ENCODE measurements at regions not wholly inside any gene's neighbourhood (a gene's known extent, or its start where the extent isn't known, plus 50 kb on each side); places are given as distances from the start of the nearest gene placed in this dataset.
"Not testable (repeated sequence)": the region's sequence is repeated elsewhere in the genome, so short reads cannot be mapped to it uniquely, and the experiment has no call there.

- in situ Hi-C loops (cut with HindIII; ENCODE audit: low pct_unique_long_range_greater_than_20kb, low sequenced_read_pairs) (no loop called here), intact Hi-C loops (cut with micrococcal nuclease; ENCODE audit: unreplicated experiment) (no loop called here)
- H3K27me3 ChIP-seq (ENCODE audit: control insufficient read depth, insufficient read depth, low read length): no peaks in the 10 kb centered on the region
- DNase-seq (ENCODE audit: low read depth, low spot score) (no peak), ATAC-seq (no peak)
- H3K9me3 ChIP-seq (ENCODE audit: control insufficient read depth, insufficient read depth, low read depth, low read length): no peaks in the 10 kb centered on the region
- H3K36me3 ChIP-seq (ENCODE audit: control insufficient read depth, insufficient read depth, low read length): no peaks in the 10 kb centered on the region
- TF ChIP-seq POLR2AphosphoS5 (IDR thresholded peaks at IDR 0.05; ENCODE audit: low read depth, low read length) (no peak), SIN3A (IDR thresholded peaks at IDR 0.05; ENCODE audit: borderline replicate concordance, insufficient read depth, low read depth, low read length) (no peak)
- CTCF ChIA-PET: no interaction called here
- no TSS peak for BruUV-seq (replicated peaks)
- no peak overlapping the region for H3K4me3 ChIP-seq (ENCODE audit: low read depth in 2 of 2, low read length in 2 of 2)
- POLR2A ChIA-PET: no interaction called here
- H3K27ac ChIP-seq (ENCODE audit: low read length): no peak overlapping the region
- no peaks in the 10 kb centered on the region for H3K4me1 ChIP-seq (ENCODE audit: control insufficient read depth, insufficient read depth, low read length)
These were observed 577.9 kb upstream of the PTPRD start for GRCh38 chr9:11190719-11191118.

- ChIA-PET POLR2A (no interaction called here), CTCF (no interaction called here)
- BruUV-seq (replicated peaks): no TSS peak
- DNase-seq (ENCODE audit: low read depth, low spot score) (no peak), ATAC-seq (no peak)
- no peak overlapping the region for H3K27ac ChIP-seq (ENCODE audit: low read length)
- H3K4me3 ChIP-seq (ENCODE audit: low read depth in 2 of 2, low read length in 2 of 2): no peak overlapping the region
- H3K9me3 ChIP-seq (ENCODE audit: control insufficient read depth, insufficient read depth, low read depth, low read length): no peaks in the 10 kb centered on the region
- intact Hi-C loops (cut with micrococcal nuclease; ENCODE audit: unreplicated experiment) (no loop called here), in situ Hi-C loops (cut with HindIII; ENCODE audit: low pct_unique_long_range_greater_than_20kb, low sequenced_read_pairs) (no loop called here)
- no peaks in the 10 kb centered on the region for H3K36me3 ChIP-seq (ENCODE audit: control insufficient read depth, insufficient read depth, low read length)
- H3K4me1 ChIP-seq (ENCODE audit: control insufficient read depth, insufficient read depth, low read length): no peaks in the 10 kb centered on the region
- TF ChIP-seq, protein P1, sequence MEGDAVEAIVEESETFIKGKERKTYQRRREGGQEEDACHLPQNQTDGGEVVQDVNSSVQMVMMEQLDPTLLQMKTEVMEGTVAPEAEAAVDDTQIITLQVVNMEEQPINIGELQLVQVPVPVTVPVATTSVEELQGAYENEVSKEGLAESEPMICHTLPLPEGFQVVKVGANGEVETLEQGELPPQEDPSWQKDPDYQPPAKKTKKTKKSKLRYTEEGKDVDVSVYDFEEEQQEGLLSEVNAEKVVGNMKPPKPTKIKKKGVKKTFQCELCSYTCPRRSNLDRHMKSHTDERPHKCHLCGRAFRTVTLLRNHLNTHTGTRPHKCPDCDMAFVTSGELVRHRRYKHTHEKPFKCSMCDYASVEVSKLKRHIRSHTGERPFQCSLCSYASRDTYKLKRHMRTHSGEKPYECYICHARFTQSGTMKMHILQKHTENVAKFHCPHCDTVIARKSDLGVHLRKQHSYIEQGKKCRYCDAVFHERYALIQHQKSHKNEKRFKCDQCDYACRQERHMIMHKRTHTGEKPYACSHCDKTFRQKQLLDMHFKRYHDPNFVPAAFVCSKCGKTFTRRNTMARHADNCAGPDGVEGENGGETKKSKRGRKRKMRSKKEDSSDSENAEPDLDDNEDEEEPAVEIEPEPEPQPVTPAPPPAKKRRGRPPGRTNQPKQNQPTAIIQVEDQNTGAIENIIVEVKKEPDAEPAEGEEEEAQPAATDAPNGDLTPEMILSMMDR (IDR thresholded peaks at IDR 0.05): no peak
- TF ChIP-seq TCF7L2 (IDR thresholded peaks at IDR 0.05; ENCODE audit: low read depth, low read length): no peak
- TF ChIP-seq SIN3A (IDR thresholded peaks at IDR 0.05; ENCODE audit: borderline replicate concordance, insufficient read depth, low read depth, low read length): no peak
- no peak for TF ChIP-seq POLR2AphosphoS5 (IDR thresholded peaks at IDR 0.05; ENCODE audit: low read depth, low read length)
- no peak for TF ChIP-seq REST (IDR thresholded peaks at IDR 0.05; ENCODE audit: insufficient read depth in 1 of 2, low read depth in 2 of 2, low read length in 1 of 2)
- no peaks in the 10 kb centered on the region for H3K27me3 ChIP-seq (ENCODE audit: control insufficient read depth, insufficient read depth, low read length)
These were observed 580.2 kb upstream of the PTPRD start for GRCh38 chr9:11192993-11193392.

DNA sequence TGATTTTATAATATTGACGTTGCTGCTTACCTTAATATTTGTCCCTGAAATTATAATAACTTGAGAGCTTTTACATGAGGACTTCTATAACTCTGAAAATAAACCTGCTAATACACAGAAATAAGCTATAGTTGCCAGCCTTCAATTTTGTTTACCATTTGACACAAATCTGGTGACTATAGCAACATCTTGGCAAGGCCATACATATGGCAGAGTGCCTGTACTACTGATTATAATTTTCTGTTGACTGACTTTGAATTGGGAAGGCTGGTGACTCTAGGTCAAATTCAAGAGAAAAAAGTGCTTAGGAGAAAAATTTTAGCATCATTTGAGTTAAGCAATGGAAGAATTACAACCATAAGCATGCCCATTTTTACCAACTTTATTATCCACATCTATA, 581.4 kb upstream of the PTPRD start:
- ATAC-seq (no peak), DNase-seq (ENCODE audit: low read depth, low spot score) (no peak)
- POLR2A ChIA-PET: no interaction called here
- Histone ChIP-seq H3K9me3 (ENCODE audit: control insufficient read depth, insufficient read depth, low read depth, low read length) (no peaks in the 10 kb centered on the region), H3K27me3 (ENCODE audit: control insufficient read depth, insufficient read depth, low read length) (no peaks in the 10 kb centered on the region), H3K4me3 (ENCODE audit: low read depth in 2 of 2, low read length in 2 of 2) (no peak overlapping the region), H3K4me1 (ENCODE audit: control insufficient read depth, insufficient read depth, low read length) (no peaks in the 10 kb centered on the region), H3K27ac (ENCODE audit: low read length) (no peak overlapping the region), H3K36me3 (ENCODE audit: control insufficient read depth, insufficient read depth, low read length) (no peaks in the 10 kb centered on the region)
- in situ Hi-C loops (cut with HindIII; ENCODE audit: low pct_unique_long_range_greater_than_20kb, low sequenced_read_pairs) (no loop called here), intact Hi-C loops (cut with micrococcal nuclease; ENCODE audit: unreplicated experiment) (no loop called here)
- CTCF ChIA-PET: no interaction called here
- BruUV-seq (replicated peaks): no TSS peak
- no peak for TF ChIP-seq REST (IDR thresholded peaks at IDR 0.05; ENCODE audit: insufficient read depth in 1 of 2, low read depth in 2 of 2, low read length in 1 of 2)
- TF ChIP-seq SIN3A (IDR thresholded peaks at IDR 0.05; ENCODE audit: borderline replicate concordance, insufficient read depth, low read depth, low read length): no peak
- no peak for TF ChIP-seq POLR2AphosphoS5 (IDR thresholded peaks at IDR 0.05; ENCODE audit: low read depth, low read length)
- no peak for TF ChIP-seq TCF7L2 (IDR thresholded peaks at IDR 0.05; ENCODE audit: low read depth, low read length)
- TF ChIP-seq, protein P1 (IDR thresholded peaks at IDR 0.05): no peak

- H3K27ac ChIP-seq (ENCODE audit: low read length); ATAC-seq; in situ Hi-C loops (cut with HindIII; ENCODE audit: low pct_unique_long_range_greater_than_20kb, low sequenced_read_pairs); DNase-seq (ENCODE audit: low read depth, low spot score); H3K4me3 ChIP-seq (ENCODE audit: low read depth in 2 of 2, low read length in 2 of 2); POLR2A ChIA-PET; H3K27me3 ChIP-seq (ENCODE audit: control insufficient read depth, insufficient read depth, low read length); H3K36me3 ChIP-seq (ENCODE audit: control insufficient read depth, insufficient read depth, low read length); intact Hi-C loops (cut with micrococcal nuclease; ENCODE audit: unreplicated experiment); H3K9me3 ChIP-seq (ENCODE audit: control insufficient read depth, insufficient read depth, low read depth, low read length); CTCF ChIA-PET; BruUV-seq (replicated peaks); H3K4me1 ChIP-seq (ENCODE audit: control insufficient read depth, insufficient read depth, low read length): not testable (repeated sequence)
These were observed 584.1 kb upstream of the PTPRD start for GRCh38 chr9:11196840-11197365.

Data from Panc1 (cell line).